A549 (cell line): ENCODE measurements at regions not wholly inside any gene's neighbourhood (a gene's known extent, or its start where the extent isn't known, plus 50 kb on each side); places are given as distances from the start of the nearest gene placed in this dataset.
"Not testable (repeated sequence)": the region's sequence is repeated elsewhere in the genome, so short reads cannot be mapped to it uniquely, and the experiment has no call there.

Experiments used
- JUNB ChIP-seq: fragments of >200 bp; sonication (Bioruptor Twin); formaldehyde crosslinking; IDR thresholded peaks from 2 replicates; pipeline ENCODE4 v1.6.1; 2016
- TF ChIP-seq, protein P1 (sequence below): fragments of >200 bp; sonication (Bioruptor Twin); formaldehyde crosslinking; IDR thresholded peaks from 3 replicates; pipeline ENCODE4 v1.5.1; 2016
- TF ChIP-seq, protein P2 (sequence below): fragments of 200-600 bp; sonication (generic); IDR thresholded peaks from 2 replicates; pipeline ENCODE4 v1.6.1; 2016; ENCODE audit warnings: antibody characterized with exemption, mild to moderate bottlenecking, moderate library complexity
- TF ChIP-seq, protein P3 (sequence below): IDR thresholded peaks from 2 replicates; pipeline ENCODE4 v1.6.1; 2012

DNA sequence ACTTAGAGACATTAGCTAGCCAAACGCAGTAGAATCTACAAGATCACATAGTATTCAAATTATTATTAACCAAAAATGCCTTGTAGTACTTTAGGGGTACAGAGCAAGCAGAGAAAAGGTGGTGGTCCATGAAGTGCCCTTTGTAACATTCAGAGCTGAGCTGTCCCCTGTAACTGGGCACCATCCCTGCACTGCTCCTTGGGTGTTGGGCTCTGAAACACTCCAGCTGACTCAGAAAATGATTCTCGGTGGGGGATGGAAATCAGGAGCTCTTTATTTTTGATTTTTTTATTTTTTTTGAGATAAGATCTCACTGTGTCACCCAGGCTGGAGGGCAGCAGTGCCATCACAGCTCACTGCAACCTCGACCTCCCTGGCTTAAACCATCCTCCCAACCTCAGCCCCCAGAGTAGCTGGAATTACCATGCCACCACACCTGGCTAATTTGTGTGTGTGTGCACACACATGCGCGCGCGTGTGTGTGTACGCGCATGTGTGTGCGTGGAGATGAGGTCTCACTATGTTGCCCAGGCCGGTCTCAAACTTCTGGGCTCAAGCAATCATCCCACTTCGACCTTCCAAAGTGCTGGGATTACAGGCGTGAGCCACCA, 342.6 kb downstream of the BCL2L11 start:
- TF ChIP-seq, protein P1, sequence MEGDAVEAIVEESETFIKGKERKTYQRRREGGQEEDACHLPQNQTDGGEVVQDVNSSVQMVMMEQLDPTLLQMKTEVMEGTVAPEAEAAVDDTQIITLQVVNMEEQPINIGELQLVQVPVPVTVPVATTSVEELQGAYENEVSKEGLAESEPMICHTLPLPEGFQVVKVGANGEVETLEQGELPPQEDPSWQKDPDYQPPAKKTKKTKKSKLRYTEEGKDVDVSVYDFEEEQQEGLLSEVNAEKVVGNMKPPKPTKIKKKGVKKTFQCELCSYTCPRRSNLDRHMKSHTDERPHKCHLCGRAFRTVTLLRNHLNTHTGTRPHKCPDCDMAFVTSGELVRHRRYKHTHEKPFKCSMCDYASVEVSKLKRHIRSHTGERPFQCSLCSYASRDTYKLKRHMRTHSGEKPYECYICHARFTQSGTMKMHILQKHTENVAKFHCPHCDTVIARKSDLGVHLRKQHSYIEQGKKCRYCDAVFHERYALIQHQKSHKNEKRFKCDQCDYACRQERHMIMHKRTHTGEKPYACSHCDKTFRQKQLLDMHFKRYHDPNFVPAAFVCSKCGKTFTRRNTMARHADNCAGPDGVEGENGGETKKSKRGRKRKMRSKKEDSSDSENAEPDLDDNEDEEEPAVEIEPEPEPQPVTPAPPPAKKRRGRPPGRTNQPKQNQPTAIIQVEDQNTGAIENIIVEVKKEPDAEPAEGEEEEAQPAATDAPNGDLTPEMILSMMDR, result not testable (repeated sequence)
- TF ChIP-seq, protein P2, sequence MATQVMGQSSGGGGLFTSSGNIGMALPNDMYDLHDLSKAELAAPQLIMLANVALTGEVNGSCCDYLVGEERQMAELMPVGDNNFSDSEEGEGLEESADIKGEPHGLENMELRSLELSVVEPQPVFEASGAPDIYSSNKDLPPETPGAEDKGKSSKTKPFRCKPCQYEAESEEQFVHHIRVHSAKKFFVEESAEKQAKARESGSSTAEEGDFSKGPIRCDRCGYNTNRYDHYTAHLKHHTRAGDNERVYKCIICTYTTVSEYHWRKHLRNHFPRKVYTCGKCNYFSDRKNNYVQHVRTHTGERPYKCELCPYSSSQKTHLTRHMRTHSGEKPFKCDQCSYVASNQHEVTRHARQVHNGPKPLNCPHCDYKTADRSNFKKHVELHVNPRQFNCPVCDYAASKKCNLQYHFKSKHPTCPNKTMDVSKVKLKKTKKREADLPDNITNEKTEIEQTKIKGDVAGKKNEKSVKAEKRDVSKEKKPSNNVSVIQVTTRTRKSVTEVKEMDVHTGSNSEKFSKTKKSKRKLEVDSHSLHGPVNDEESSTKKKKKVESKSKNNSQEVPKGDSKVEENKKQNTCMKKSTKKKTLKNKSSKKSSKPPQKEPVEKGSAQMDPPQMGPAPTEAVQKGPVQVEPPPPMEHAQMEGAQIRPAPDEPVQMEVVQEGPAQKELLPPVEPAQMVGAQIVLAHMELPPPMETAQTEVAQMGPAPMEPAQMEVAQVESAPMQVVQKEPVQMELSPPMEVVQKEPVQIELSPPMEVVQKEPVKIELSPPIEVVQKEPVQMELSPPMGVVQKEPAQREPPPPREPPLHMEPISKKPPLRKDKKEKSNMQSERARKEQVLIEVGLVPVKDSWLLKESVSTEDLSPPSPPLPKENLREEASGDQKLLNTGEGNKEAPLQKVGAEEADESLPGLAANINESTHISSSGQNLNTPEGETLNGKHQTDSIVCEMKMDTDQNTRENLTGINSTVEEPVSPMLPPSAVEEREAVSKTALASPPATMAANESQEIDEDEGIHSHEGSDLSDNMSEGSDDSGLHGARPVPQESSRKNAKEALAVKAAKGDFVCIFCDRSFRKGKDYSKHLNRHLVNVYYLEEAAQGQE, result not testable (repeated sequence)
- TF ChIP-seq JUNB, result not testable (repeated sequence)
- TF ChIP-seq, protein P3, sequence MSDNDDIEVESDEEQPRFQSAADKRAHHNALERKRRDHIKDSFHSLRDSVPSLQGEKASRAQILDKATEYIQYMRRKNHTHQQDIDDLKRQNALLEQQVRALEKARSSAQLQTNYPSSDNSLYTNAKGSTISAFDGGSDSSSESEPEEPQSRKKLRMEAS, result not testable (repeated sequence)
